ENCODE measurements at regions not wholly inside any gene's neighbourhood (a gene's known extent, or its start where the extent isn't known, plus 50 kb on each side); places are given as distances from the start of the nearest gene placed in this dataset.

DNA sequence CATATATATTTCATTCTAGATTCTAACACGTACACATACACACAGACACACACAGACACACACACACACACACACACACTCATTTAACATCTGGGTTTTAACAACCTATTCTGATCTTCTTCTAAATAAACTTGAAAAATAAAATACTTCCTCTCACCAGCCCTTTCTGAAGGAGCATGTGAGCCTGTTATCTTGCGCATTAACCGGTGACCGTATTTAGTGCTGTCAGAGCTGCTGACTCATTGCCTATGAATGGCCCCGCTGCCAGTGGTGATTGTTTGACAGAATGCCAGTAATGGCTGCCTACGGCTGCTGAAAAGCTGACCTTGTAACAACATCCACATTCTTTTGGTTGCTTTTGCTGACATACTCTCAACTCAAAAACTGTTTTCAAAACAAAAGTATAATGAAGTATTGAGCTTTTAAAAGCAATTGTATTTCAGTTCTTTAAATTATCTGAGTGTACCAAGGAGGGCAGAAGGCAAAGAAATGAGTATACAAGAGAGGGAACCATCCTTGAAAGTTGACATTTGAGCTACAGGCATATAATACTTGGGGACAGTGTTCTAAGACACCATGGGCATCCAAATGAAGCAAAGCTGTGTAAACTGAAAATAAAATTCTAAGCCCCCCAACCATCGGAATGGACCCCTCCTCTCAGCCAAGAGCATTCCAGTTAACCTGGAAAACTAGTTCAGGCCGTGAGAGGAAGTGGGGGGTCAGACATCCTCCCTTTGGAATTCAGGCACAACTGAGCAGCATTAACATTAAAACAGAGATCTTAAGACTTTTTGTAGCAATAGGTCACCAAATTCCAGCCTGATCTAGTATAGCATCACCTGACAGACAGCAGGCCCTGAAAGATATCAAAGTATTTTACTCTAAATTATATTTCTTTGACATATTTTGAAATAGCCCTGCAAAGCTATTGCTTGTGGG, 50.2 kb upstream of the DTNA start:
- Mint-ChIP-seq H3K27ac (no peak overlapping the region), H3K9me3 (no peaks in the 10 kb centered on the region), H3K4me1 (no peaks in the 10 kb centered on the region), H3K36me3 (ENCODE audit: low read depth) (no peaks in the 10 kb centered on the region), H3K27me3 (peaks cover 15% of the 10 kb centered on the region), H3K4me3 (no peak overlapping the region)
- ATAC-seq, result no peak
- DNase-seq, result no peak

Data from activated naive CD8-positive, alpha-beta T cell treated with anti-CD3 and anti-CD28 coated beads, Interleukin-2, amount 50 U/mL, for 24 hours (primary cell).